ENCODE measurements at regions not wholly inside any gene's neighbourhood (a gene's known extent, or its start where the extent isn't known, plus 50 kb on each side); places are given as distances from the start of the nearest gene placed in this dataset.
"Not testable (repeated sequence)": the region's sequence is repeated elsewhere in the genome, so short reads cannot be mapped to it uniquely, and the experiment has no call there.

DNA sequence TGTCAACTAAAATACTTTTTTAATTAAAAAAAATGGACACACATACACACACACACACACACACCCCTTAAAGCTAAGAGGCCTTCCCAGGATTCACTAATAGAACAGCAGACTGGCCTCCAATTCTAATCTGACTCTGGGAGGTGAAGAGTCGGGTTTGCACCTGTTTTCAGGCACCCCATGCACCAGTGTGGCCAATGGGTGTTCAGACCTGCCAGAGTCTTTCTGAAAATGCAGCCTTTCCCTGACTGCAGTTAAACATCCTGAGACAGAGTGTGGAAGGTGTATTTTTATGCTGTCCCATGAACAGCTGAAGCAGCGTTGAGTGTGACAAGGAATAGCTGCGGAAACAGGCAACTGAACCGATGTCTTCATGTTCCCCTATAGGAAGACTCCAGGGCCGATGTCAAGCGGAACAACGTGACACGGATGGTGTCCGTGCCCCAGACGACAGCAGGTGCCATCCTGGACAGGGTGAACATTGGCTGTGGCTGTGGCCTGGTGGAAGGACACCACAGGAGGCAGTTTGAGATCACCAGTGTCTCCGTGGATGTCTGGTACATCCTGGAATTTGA, 74.6 kb upstream of the LYZL2 start:
- TF ChIP-seq CTCF (IDR thresholded peaks at IDR 0.05; ENCODE audit: insufficient read depth, missing control alignments) = no peak
- DNase-seq (ENCODE audit: insufficient read length, low spot score) (no peak), FAIRE-seq (no peak)

DNA sequence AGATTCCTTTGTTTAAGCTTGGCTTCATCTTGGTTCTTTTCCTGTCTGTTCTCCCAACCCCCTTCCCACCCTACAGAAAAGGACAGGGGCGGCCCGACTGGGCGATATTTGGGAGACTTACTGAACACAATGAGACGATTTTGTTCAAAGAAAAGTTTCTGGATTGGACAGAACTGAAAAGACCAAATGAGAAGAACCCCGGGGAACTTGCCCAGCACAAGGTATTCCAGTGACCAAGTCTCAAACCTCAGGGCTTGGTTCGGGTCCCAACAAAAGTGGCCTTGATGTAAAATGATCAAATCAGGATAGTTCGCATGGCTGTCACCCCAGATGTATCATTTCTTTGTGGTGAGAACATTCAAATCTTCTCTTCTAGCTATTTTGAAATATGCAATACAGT, 73.9 kb upstream of the LYZL2 start:
- DNase-seq (ENCODE audit: insufficient read length, low spot score); FAIRE-seq: not testable (repeated sequence)

DNA sequence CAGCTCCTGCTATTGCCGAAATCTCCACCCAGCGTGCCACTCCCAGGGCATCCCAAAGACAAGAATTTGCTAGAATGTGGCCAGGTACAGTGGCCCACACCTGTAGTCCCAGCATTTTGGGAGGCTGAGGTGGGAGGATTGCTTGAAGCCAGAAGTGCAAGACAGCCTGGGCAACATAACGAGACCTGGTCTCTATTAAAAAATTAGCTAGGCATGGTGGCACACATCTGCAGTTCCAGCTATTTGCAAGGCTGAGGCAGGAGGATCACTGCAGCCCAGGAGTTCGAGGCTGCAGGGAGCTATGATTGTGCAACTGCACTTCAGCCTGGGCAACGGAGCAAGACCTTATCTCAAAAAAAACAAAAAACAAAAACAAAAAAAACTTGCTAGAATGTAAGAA, 73.3 kb upstream of the LYZL2 start:
- DNase-seq (ENCODE audit: insufficient read length, low spot score) = no peak
- no peak for FAIRE-seq
- no peak for TF ChIP-seq CTCF (IDR thresholded peaks at IDR 0.05; ENCODE audit: insufficient read depth, missing control alignments)

GRCh38 chr10:30701451-30702173, 72.1 kb upstream of the LYZL2 start:
- FAIRE-seq = peak; percentile 72
- no peak for DNase-seq (ENCODE audit: insufficient read length, low spot score)
- TF ChIP-seq CTCF (IDR thresholded peaks at IDR 0.05; ENCODE audit: insufficient read depth, missing control alignments) = no peak

GRCh38 chr10:30697806-30698205, 68.3 kb upstream of the LYZL2 start:
- no peak for DNase-seq (ENCODE audit: insufficient read length, low spot score)
- FAIRE-seq = no peak

GRCh38 chr10:30697221-30697620, 67.7 kb upstream of the LYZL2 start:
- not testable (repeated sequence) for FAIRE-seq; DNase-seq (ENCODE audit: insufficient read length, low spot score)

More at GRCh38 chr10:30697806-30698205, 68.3 kb upstream of the LYZL2 start:
- TF ChIP-seq CTCF (IDR thresholded peaks at IDR 0.05; ENCODE audit: insufficient read depth, missing control alignments) = no peak

DNA sequence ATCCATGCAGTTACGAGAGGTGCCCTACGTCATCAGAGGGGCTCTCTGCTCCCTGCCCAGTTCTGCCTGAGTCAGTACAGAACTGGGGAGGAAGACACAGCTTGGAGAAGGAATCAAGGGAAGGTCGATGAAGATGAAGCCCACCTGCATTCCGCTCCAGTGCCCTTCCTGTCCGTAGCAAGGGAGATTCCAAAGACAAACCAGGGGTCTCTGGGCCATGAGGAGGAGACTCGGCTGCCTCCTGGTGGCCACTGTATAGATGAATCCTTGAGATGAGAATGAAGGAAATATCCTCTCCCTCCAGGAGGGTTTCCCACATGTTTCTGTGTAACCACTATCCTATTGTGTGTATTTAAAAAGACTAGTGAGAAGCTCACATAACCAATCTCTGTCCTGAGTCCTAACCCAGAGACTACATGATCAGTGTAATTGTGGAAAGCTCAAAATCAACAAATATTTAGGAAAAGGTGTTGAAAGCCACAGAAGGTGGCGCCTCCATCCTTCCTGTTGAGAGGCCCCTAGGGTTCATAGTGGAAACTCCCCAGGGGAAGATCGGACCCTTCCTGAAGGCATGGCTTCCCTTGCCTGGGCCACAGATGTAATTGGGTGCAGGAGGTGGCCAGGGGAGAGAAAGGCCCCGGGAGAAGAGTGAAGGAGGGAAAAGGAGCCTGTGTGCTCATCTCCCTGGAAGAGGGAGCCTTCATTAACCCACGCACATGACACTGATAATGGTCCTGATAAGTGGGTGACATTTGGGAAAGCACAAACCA, 67.0 kb upstream of the LYZL2 start:
- not testable (repeated sequence) for FAIRE-seq; DNase-seq (ENCODE audit: insufficient read length, low spot score)
- TF ChIP-seq CTCF (IDR thresholded peaks at IDR 0.05; ENCODE audit: insufficient read depth, missing control alignments) = peak; percentile 10

DNA sequence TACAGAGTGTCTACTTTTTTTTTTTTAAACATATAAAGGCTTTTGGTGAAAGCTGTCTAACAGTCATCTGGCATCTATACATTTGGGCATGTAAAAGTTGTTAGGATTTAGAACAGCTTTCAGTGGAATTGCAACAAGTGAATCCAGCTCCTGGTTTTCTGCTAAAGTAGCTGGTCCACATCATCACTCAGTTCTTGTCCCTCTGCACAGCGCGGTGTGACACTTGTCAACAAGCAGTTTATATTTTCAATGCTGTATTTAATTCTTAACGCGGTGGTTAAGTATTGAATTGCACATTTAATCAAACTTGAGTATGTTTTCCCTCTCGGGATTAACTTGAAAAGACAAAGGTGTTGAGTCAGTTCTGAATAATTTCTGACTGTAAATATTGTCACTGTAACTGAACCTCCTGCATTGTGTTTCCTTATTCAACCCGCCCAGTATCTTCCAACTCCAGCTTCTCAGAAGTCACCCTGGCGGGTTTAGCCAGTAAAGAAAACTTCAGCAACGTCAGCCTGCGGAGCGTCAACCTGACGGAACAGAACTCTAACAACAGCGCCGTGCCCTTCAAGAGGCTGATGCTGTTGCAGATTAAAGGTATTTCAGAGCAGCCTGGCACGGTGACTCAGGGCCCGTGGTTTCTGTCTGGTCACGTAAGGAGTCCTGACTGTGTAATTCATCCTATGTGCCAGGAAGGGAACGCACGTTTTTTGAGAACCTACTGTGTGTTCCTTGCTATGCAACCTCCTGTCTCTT, 66.1 kb upstream of the LYZL2 start:
- peak; percentile 21 for FAIRE-seq
- DNase-seq (ENCODE audit: insufficient read length, low spot score) = not testable (repeated sequence)
